ENCODE measurements at regions not wholly inside any gene's neighbourhood (a gene's known extent, or its start where the extent isn't known, plus 50 kb on each side); places are given as distances from the start of the nearest gene placed in this dataset.
"Not testable (repeated sequence)": the region's sequence is repeated elsewhere in the genome, so short reads cannot be mapped to it uniquely, and the experiment has no call there.

DNA sequence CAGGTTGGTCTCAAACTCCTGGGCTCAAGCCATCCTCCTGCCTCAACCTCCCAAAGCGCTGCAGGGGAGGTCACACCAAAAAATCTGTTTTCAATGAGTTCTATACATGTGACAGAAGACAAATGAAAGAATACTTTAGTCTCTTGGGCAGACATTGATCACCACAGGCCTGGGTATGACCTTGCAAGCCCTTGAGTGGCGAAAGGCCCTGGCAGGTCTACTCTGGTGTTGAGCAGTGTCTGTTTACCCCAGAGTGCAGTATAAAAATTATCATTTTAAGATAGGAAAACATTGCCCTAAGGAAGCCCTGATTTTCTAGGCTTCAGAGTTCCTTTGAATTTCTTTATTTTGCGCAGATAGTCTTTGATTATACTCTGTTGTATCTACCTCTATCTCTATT, 61.6 kb upstream of the GBE1 start:
- DNase-seq, result no peak

DNA sequence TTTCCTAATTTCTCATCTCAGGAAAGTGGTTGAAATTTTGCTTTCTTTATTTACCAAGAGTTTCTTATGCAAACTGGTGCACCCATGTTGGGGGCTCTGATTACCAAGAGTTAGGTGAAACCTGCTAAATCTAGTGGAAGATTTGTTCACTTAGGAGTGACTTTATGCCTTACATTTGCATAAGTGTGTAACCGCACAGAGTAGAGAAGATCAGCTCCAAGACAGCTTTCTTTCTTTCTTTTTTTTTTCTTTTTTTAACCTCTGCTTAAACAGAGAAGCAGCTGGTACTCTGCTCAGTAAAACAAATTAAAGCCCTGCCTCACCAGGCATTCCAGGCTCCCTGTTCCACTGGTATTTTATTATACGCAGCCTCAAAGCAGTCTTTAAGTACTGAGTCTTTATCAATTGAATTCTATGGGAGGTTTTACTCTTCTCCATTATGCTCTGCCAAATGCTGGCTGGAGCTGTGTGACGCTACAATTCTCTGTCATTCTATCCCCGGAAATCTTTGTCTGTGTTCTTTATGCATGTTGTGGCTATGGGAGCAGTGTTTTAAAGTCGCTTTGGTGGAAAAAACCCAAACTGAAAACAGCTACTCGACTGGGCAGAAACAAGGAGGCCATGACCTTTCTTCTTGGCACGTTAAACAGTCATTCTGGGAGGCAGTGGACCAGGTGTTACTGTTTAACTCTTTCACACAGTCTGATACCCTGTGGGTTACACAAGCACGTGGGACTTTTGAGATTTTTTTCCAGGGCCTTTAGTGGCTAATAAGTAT, 55.2 kb upstream of the GBE1 start:
- peak in 1 of 5 experiments; percentile 3 for DNase-seq

DNA sequence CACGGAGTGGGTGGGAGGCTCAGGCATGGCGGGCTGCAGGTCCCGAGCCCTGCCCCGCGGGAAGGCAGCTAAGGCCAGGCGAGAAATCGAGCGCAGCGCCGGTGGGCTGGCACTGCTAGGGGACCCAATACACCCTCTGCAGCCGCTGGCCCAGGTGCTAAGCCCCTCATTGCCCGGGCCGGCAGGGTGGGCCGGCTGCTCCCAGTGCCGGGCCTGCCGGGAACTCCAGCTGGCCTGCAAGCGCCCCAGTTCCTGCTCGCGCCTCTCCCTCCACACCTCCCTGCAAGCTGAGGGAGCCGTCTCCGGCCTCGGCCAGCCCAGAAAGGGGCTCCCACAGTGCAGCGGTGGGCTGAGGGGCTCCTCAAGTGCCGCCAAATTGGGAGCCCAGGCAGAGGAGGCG, 50.7 kb upstream of the GBE1 start:
- DNase-seq, result not testable (repeated sequence)

Data from T-helper 2 cell (primary cell).